GM23338 (cell line): ENCODE measurements at regions not wholly inside any gene's neighbourhood (a gene's known extent, or its start where the extent isn't known, plus 50 kb on each side); places are given as distances from the start of the nearest gene placed in this dataset.

Experiments used
- ATAC-seq: fragments of 200-7000 bp; cut with Tn5 transposase; 3 replicates; pipeline ENCODE4 v1.9.1; 2020
- DNase-seq: peaks from one replicate; pipeline ENCODE4 v3.0.0-alpha.2; 2015; ENCODE audit warnings: low spot score
- H2AFZ ChIP-seq: fragments of 200-600 bp; sonication (generic); 2 replicates; pipeline ENCODE4 v1.8.0; 2016; ENCODE audit warnings: antibody characterized with exemption, mild to moderate bottlenecking, moderate library complexity
- H3F3A ChIP-seq: fragments of 200-600 bp; sonication (generic); replicated peaks from 2 replicates; pipeline ENCODE4 v1.8.0; 2017; ENCODE audit warnings: antibody characterized with exemption, mixed run types, low read depth
- H3K27ac ChIP-seq: fragments of 200-600 bp; sonication (generic); 2 replicates; pipeline ENCODE4 v1.6.1; 2016; ENCODE audit warnings: low read depth
- H3K27me3 ChIP-seq: fragments of 200-600 bp; sonication (generic); 2 replicates; pipeline ENCODE4 v1.8.0; 2016; ENCODE audit warnings: mild to moderate bottlenecking, mixed run types, moderate library complexity; ENCODE audit not compliant: insufficient read depth
- H3K36me3 ChIP-seq: fragments of 200-600 bp; sonication (generic); 2 replicates; pipeline ENCODE4 v1.8.0; 2016; ENCODE audit warnings: mild to moderate bottlenecking; ENCODE audit not compliant: insufficient read depth
- H3K4me1 ChIP-seq: fragments of 200-600 bp; sonication (generic); 2 replicates; pipeline ENCODE4 v1.8.0; 2016; ENCODE audit warnings: mild to moderate bottlenecking, moderate library complexity; ENCODE audit not compliant: insufficient read depth
- H3K4me2 ChIP-seq: fragments of 200-600 bp; sonication (generic); 2 replicates; pipeline ENCODE4 v1.7.1; 2017; ENCODE audit warnings: mixed run types
- H3K4me3 ChIP-seq: fragments of 200-600 bp; sonication (generic); 2 replicates; pipeline ENCODE4 v1.6.1; 2016; ENCODE audit warnings: mixed run types
- H3K79me2 ChIP-seq: fragments of 200-600 bp; sonication (generic); replicated peaks from 2 replicates; pipeline ENCODE4 v1.8.0; 2017; ENCODE audit warnings: mild to moderate bottlenecking; ENCODE audit not compliant: insufficient read depth
- H3K9me2 ChIP-seq: fragments of 200-600 bp; sonication (generic); 2 replicates; pipeline ENCODE4 v1.8.0; 2017; ENCODE audit not compliant: insufficient read depth
- H4K20me1 ChIP-seq: fragments of 200-600 bp; sonication (generic); replicated peaks from 2 replicates; pipeline ENCODE4 v1.8.0; 2017; ENCODE audit warnings: mild to moderate bottlenecking; ENCODE audit not compliant: insufficient read depth
- H3K27ac Mint-ChIP-seq: 2 replicates; pipeline ENCODE4 v1.8.0; 2020; ENCODE audit warnings: inconsistent platforms, mild to moderate bottlenecking, moderate library complexity, mixed read lengths
- H3K27me3 Mint-ChIP-seq: 3 replicates; pipeline ENCODE4 v1.8.0; 2022; ENCODE audit warnings: low read depth, mild to moderate bottlenecking, moderate library complexity, mixed read lengths, inconsistent platforms; ENCODE audit not compliant: insufficient read depth, poor library complexity
- H3K36me3 Mint-ChIP-seq: 3 replicates; pipeline ENCODE4 v1.8.0; 2021; ENCODE audit warnings: low read depth, mild to moderate bottlenecking, inconsistent platforms, moderate library complexity, mixed read lengths
- H3K4me1 Mint-ChIP-seq: 3 replicates; pipeline ENCODE4 v1.8.0; 2020; ENCODE audit warnings: mild to moderate bottlenecking, inconsistent platforms, mixed read lengths
- H3K4me3 Mint-ChIP-seq: 3 replicates; pipeline ENCODE4 v1.8.0; 2021; ENCODE audit warnings: moderate library complexity, mild to moderate bottlenecking, inconsistent platforms, mixed read lengths
- H3K9me3 Mint-ChIP-seq: 3 replicates; pipeline ENCODE4 v1.8.0; 2020; ENCODE audit warnings: moderate library complexity, mild to moderate bottlenecking, inconsistent platforms, mixed read lengths
- CREB1 ChIP-seq: fragments of 250-450 bp; sonication (Bioruptor Pico); IDR thresholded peaks from 2 replicates; pipeline ENCODE4 v1.5.0; 2020; ENCODE audit warnings: low read depth, mild to moderate bottlenecking, moderate library complexity
- CTCF ChIP-seq, 2 experiments: fragments of 200-600 bp in 1 of 2; sonication (generic) in 1 of 2; conservative IDR thresholded peaks; 2 replicates each; pipeline versions ENCODE4 v1.5.1 to v1.6.1; 2016 to 2017; ENCODE audit warnings: antibody characterized with exemption in 2 of 2, low read depth in 2 of 2, mild to moderate bottlenecking in 2 of 2, moderate library complexity in 1 of 2
- ETS1 ChIP-seq: IDR thresholded peaks from 2 replicates; pipeline ENCODE4 v1.6.1; 2016; ENCODE audit warnings: antibody characterized with exemption
- EZH2phosphoT487 ChIP-seq: fragments of 200-600 bp; sonication (generic); IDR thresholded peaks from one replicate; pipeline ENCODE4 v1.8.1; 2018; ENCODE audit warnings: antibody characterized with exemption; ENCODE audit not compliant: unreplicated experiment
- JUNB ChIP-seq: IDR thresholded peaks from one replicate; pipeline ENCODE4 v1.6.1; 2016; ENCODE audit warnings: antibody characterized with exemption; ENCODE audit not compliant: unreplicated experiment
- NANOG ChIP-seq: IDR thresholded peaks from 2 replicates; pipeline ENCODE4 v1.6.1; 2016; ENCODE audit warnings: antibody characterized with exemption, borderline replicate concordance
- POLR2AphosphoS5 ChIP-seq: IDR thresholded peaks from 2 replicates; pipeline ENCODE4 v1.6.1; 2016; ENCODE audit warnings: antibody characterized with exemption, low read depth
- REST ChIP-seq: IDR thresholded peaks from one replicate; pipeline ENCODE4 v1.6.1; 2018; ENCODE audit warnings: antibody characterized with exemption; ENCODE audit not compliant: unreplicated experiment
- ZNF331 ChIP-seq: fragments of 250-450 bp; sonication (Bioruptor Pico); IDR thresholded peaks from 2 replicates; pipeline ENCODE4 v1.5.0; 2020; ENCODE audit warnings: low read depth, mild to moderate bottlenecking, moderate library complexity

GRCh38 chr7:3117081-3117480, 73.4 kb upstream of the CARD11 start (continued):
- TF ChIP-seq POLR2AphosphoS5 = no peak
- no peak for TF ChIP-seq ETS1

GRCh38 chr7:3117488-3118231, 74.0 kb upstream of the CARD11 start:
- H3K27ac Mint-ChIP-seq = no peak overlapping the region
- H3K4me3 Mint-ChIP-seq = no peak overlapping the region
- no peak overlapping the region for H3K27ac ChIP-seq

More at GRCh38 chr7:3117488-3118231, 74.0 kb upstream of the CARD11 start:
- Mint-ChIP-seq H3K9me3 (peaks cover 35% of the 10 kb centered on the region), H3K27me3 (peaks cover 8% of the 10 kb centered on the region), H3K36me3 (peaks cover 18% of the 10 kb centered on the region), H3K4me1 (peaks cover 2% of the 10 kb centered on the region; the same call in 2 of the 3 replicates)
- H3K4me2 ChIP-seq = no peak overlapping the region
- no peaks in the 10 kb centered on the region for H3K27me3 ChIP-seq
- H3F3A ChIP-seq = no peaks in the 10 kb centered on the region
- H4K20me1 ChIP-seq = no peaks in the 10 kb centered on the region
- no peaks in the 10 kb centered on the region for H3K79me2 ChIP-seq
- peak overlapping the region; percentile 92 for H2AFZ ChIP-seq
- ATAC-seq (no peak), DNase-seq (no peak)
- H3K9me2 ChIP-seq = peaks cover 7% of the 10 kb centered on the region; the same call in 1 of the 2 replicates
- H3K4me1 ChIP-seq = no peaks in the 10 kb centered on the region
- H3K4me3 ChIP-seq = no peak overlapping the region
- TF ChIP-seq ZNF331 (CRISPR knock-in tag) = no peak
- no peak for TF ChIP-seq EZH2phosphoT487
- no peak for TF ChIP-seq NANOG
- TF ChIP-seq CREB1 = no peak
- TF ChIP-seq CTCF (conservative IDR thresholded peaks at IDR 0.05; ENCODE audit: low read depth in 2 of 2) = no peak
- no peak for TF ChIP-seq JUNB
- TF ChIP-seq REST = no peak
- no peak for TF ChIP-seq ETS1
- no peaks in the 10 kb centered on the region for H3K36me3 ChIP-seq
